H1 (cell line): ENCODE measurements at regions not wholly inside any gene's neighbourhood (a gene's known extent, or its start where the extent isn't known, plus 50 kb on each side); places are given as distances from the start of the nearest gene placed in this dataset.

Source experiments
- CTCF ChIA-PET: fragments of 300-600 bp; sonication (Branson Sonifier 250); formaldehyde crosslinking; loops from one replicate; lab custom pipeline; 2021; ENCODE audit not compliant: partially characterized antibody; lab: Charles Lee
- POLR2A ChIA-PET: fragments of 300-600 bp; sonication (Branson Sonifier 250); formaldehyde crosslinking; loops from one replicate; lab custom pipeline; 2021; ENCODE audit warnings: inconsistent platforms; ENCODE audit not compliant: partially characterized antibody; lab: Charles Lee
- DNase-seq, 2 experiments: peaks; one replicate each; pipeline versions ENCODE4 v3.0.0 to v3.0.0-alpha.2; 2010 to 2022; ENCODE audit warnings: low spot score in 2 of 2, low read depth in 1 of 2, mixed read lengths in 1 of 2
- FAIRE-seq: peaks from 2 replicates; lab custom pipeline; 2011; peaks lifted over from hg19 to GRCh38; lab: Jason Lieb, UNC
- H2AFZ ChIP-seq: 2 replicates; pipeline ENCODE4 v1.8.1; 2012; ENCODE audit warnings: low read length, inconsistent platforms
- H2AK5ac ChIP-seq: 2 replicates; pipeline ENCODE4 v1.6.1; 2013; ENCODE audit warnings: low read depth, low read length
- H2BK120ac ChIP-seq: replicated peaks from 2 replicates; pipeline ENCODE3; 2013; ENCODE audit warnings: low read depth, low read length, inconsistent platforms
- H2BK12ac ChIP-seq: 2 replicates; pipeline ENCODE4 v1.6.1; 2013; ENCODE audit warnings: low read depth, low read length
- H2BK15ac ChIP-seq: 2 replicates; pipeline ENCODE4 v1.6.1; 2013; ENCODE audit warnings: low read length
- H2BK20ac ChIP-seq: 2 replicates; pipeline ENCODE4 v1.6.1; 2013; ENCODE audit warnings: low read length
- H2BK5ac ChIP-seq: 2 replicates; pipeline ENCODE4 v1.6.1; 2013; ENCODE audit warnings: low read depth, low read length
- H3K14ac ChIP-seq: 2 replicates; pipeline ENCODE4 v1.6.1; 2013; ENCODE audit warnings: inconsistent platforms; ENCODE audit not compliant: insufficient read length
- H3K18ac ChIP-seq: 2 replicates; pipeline ENCODE4 v1.6.1; 2013; ENCODE audit warnings: low read length; ENCODE audit errors: extremely low read depth
- H3K23ac ChIP-seq: 2 replicates; pipeline ENCODE4 v1.6.1; 2013; ENCODE audit warnings: inconsistent platforms; ENCODE audit not compliant: insufficient read length
- H3K23me2 ChIP-seq: 2 replicates; pipeline ENCODE4 v1.6.1; 2013; ENCODE audit warnings: low read depth, low read length
- H3K27ac ChIP-seq: 2 replicates; pipeline ENCODE4 v1.6.1; 2011; ENCODE audit warnings: low read depth, low read length, inconsistent platforms
- H3K27me3 ChIP-seq, 4 experiments: replicated peaks in 1 of 4; 1 replicate in 1 of 4; 2 replicates in 3 of 4; pipeline versions ENCODE4 v1.6.1 to v1.8.1; 2011 to 2013; ENCODE audit warnings: low read length in 3 of 4, mild to moderate bottlenecking in 3 of 4, inconsistent platforms in 2 of 4, mixed read lengths in 2 of 4, moderate library complexity in 1 of 4; ENCODE audit not compliant: control insufficient read depth in 3 of 4, insufficient read depth in 3 of 4; ENCODE audit errors: extremely low read depth in 1 of 4
- H3K36me3 ChIP-seq, 4 experiments: 2 replicates each; pipeline versions ENCODE4 v1.6.1 to v1.8.1; 2011 to 2013; ENCODE audit warnings: mild to moderate bottlenecking in 4 of 4, low read length in 3 of 4, moderate library complexity in 2 of 4, control low read depth in 1 of 4, inconsistent platforms in 1 of 4; ENCODE audit not compliant: insufficient read depth in 4 of 4, control insufficient read depth in 2 of 4
- H3K4ac ChIP-seq: replicated peaks from 2 replicates; pipeline ENCODE3; 2013; ENCODE audit warnings: low read length, low read depth, mixed read lengths, inconsistent platforms; ENCODE audit not compliant: insufficient read length
- H3K4me1 ChIP-seq, 4 experiments: replicated peaks in 1 of 4; 1 replicate in 1 of 4; 2 replicates in 3 of 4; pipeline versions ENCODE4 v1.6.1 to v1.8.1; 2011 to 2013; ENCODE audit warnings: low read length in 3 of 4, inconsistent platforms in 2 of 4, mixed read lengths in 1 of 4; ENCODE audit not compliant: insufficient read depth in 4 of 4, control insufficient read depth in 3 of 4
- H3K4me2 ChIP-seq, 2 experiments: 2 replicates each; pipeline versions ENCODE4 v1.6.1 to v1.8.1; 2011 to 2013; ENCODE audit warnings: low read depth in 2 of 2, low read length in 2 of 2, control low read depth in 1 of 2, inconsistent platforms in 1 of 2, mild to moderate bottlenecking in 1 of 2; ENCODE audit not compliant: insufficient read depth in 1 of 2
- H3K4me3 ChIP-seq, 4 experiments: fragments of 200-600, 300-600 bp in 1 of 4; sonication (generic), shearing (Covaris generic), sonication (Bioruptor Twin) in 1 of 4; 2 replicates each; pipeline versions ENCODE4 v1.5.1 to v1.8.1; 2011 to 2016; ENCODE audit warnings: low read length in 4 of 4, low read depth in 3 of 4, control low read depth in 2 of 4, inconsistent platforms in 2 of 4, mild to moderate bottlenecking in 2 of 4, mixed read lengths in 1 of 4, moderate library complexity in 1 of 4; ENCODE audit not compliant: insufficient read depth in 2 of 4; ENCODE audit errors: extremely low read depth in 1 of 4
- H3K56ac ChIP-seq: replicated peaks from 2 replicates; pipeline ENCODE3; 2013; ENCODE audit warnings: low read depth, mild to moderate bottlenecking, mixed read lengths, low read length, inconsistent platforms; ENCODE audit not compliant: insufficient read length
- H3K79me1 ChIP-seq: 2 replicates; pipeline ENCODE4 v1.6.1; 2013; ENCODE audit warnings: low read depth, low read length, control low read depth
- H3K79me2 ChIP-seq, 2 experiments: 2 replicates each; pipeline versions ENCODE4 v1.6.1 to v1.8.1; 2012 to 2013; ENCODE audit warnings: low read length in 2 of 2, mild to moderate bottlenecking in 2 of 2, inconsistent platforms in 1 of 2; ENCODE audit not compliant: insufficient read depth in 2 of 2, control insufficient read depth in 1 of 2
- H3K9ac ChIP-seq, 4 experiments: replicated peaks in 1 of 4; 1 replicate in 1 of 4; 2 replicates in 3 of 4; pipeline versions ENCODE4 v1.6.1 to v1.8.1; 2011 to 2013; ENCODE audit warnings: low read depth in 3 of 4, low read length in 3 of 4, control low read depth in 2 of 4, mild to moderate bottlenecking in 2 of 4, moderate library complexity in 2 of 4, inconsistent platforms in 1 of 4; ENCODE audit errors: extremely low read depth in 1 of 4
- H3K9me3 ChIP-seq, 2 experiments: 2 replicates each; pipeline versions ENCODE4 v1.6.1 to v1.8.1; 2012 to 2013; ENCODE audit warnings: mild to moderate bottlenecking in 2 of 2, moderate library complexity in 2 of 2, control low read depth in 1 of 2, inconsistent platforms in 1 of 2, low read depth in 1 of 2, low read length in 1 of 2, mixed read lengths in 1 of 2; ENCODE audit not compliant: insufficient read depth in 2 of 2
- H4K20me1 ChIP-seq, 2 experiments: replicated peaks in 1 of 2; 2 replicates each; pipeline versions ENCODE3 to v1.8.1; 2011 to 2013; ENCODE audit warnings: inconsistent platforms in 2 of 2, low read length in 2 of 2, mild to moderate bottlenecking in 1 of 2; ENCODE audit not compliant: insufficient read depth in 2 of 2, control insufficient read depth in 1 of 2
- H4K5ac ChIP-seq: 2 replicates; pipeline ENCODE4 v1.6.1; 2013; ENCODE audit warnings: low read length, low read depth, mixed read lengths, inconsistent platforms; ENCODE audit not compliant: insufficient read length
- H4K8ac ChIP-seq: 2 replicates; pipeline ENCODE4 v1.8.0; 2013; ENCODE audit warnings: mild to moderate bottlenecking, moderate library complexity, low read length, inconsistent platforms; ENCODE audit not compliant: insufficient read depth; ENCODE audit errors: extremely low read depth
- H4K91ac ChIP-seq: replicated peaks from 2 replicates; pipeline ENCODE3; 2013; ENCODE audit warnings: low read length, mixed read lengths, inconsistent platforms; ENCODE audit not compliant: insufficient read length
- CBX8 ChIP-seq: fragments of 300-800, 300-1000 bp; sonication (generic); IDR thresholded peaks from 2 replicates; pipeline ENCODE4 v1.7.1; 2016; ENCODE audit warnings: low read depth, low read length, borderline replicate concordance
- CTBP2 ChIP-seq: IDR thresholded peaks from 2 replicates; pipeline ENCODE4 v1.7.0; 2011; ENCODE audit warnings: borderline replicate concordance, mild to moderate bottlenecking, moderate library complexity, mixed read lengths, low read length; ENCODE audit not compliant: insufficient read depth, insufficient read length
- SP2 ChIP-seq: IDR thresholded peaks from 2 replicates; pipeline ENCODE4 v1.6.1; 2012; ENCODE audit warnings: mild to moderate bottlenecking, low read length, inconsistent platforms
- SRF ChIP-seq: IDR thresholded peaks from 2 replicates; pipeline ENCODE4 v1.6.1; 2011; ENCODE audit warnings: mild to moderate bottlenecking, low read depth, low read length, moderate library complexity
- TEAD4 ChIP-seq: IDR thresholded peaks from 2 replicates; pipeline ENCODE4 v1.6.1; 2012; ENCODE audit warnings: low read depth, low read length, inconsistent platforms, mixed read lengths
- ZNF274 ChIP-seq: IDR thresholded peaks from 2 replicates; pipeline ENCODE4 v1.7.0; 2012; ENCODE audit warnings: low read length, borderline replicate concordance; ENCODE audit errors: extremely low read depth
- WGBS, 2 experiments: shearing (Covaris generic) in 1 of 2; methylation state at CpG; one replicate each; pipeline versions ENCODE4 v1.1.6 to v1.1.7; 2013 to 2015; ENCODE audit warnings: low lambda C conversion rate in 2 of 2, mixed read lengths in 2 of 2, inconsistent platforms in 1 of 2, low coverage in 1 of 2, missing lambda C conversion rate in 1 of 2; ENCODE audit not compliant: insufficient replicate concordance in 2 of 2, insufficient coverage in 1 of 2, insufficient read length in 1 of 2; ENCODE audit errors: extremely low coverage in 1 of 2, missing lambda C conversion rate in 1 of 2; 5-methylcytosine and 5-hydroxymethylcytosine counted together
- TF ChIP-seq, protein P1 (sequence below): IDR thresholded peaks from 2 replicates; pipeline ENCODE4 v1.6.1; 2011; ENCODE audit warnings: low read depth, mild to moderate bottlenecking, low read length; ENCODE audit not compliant: insufficient read depth

DNA sequence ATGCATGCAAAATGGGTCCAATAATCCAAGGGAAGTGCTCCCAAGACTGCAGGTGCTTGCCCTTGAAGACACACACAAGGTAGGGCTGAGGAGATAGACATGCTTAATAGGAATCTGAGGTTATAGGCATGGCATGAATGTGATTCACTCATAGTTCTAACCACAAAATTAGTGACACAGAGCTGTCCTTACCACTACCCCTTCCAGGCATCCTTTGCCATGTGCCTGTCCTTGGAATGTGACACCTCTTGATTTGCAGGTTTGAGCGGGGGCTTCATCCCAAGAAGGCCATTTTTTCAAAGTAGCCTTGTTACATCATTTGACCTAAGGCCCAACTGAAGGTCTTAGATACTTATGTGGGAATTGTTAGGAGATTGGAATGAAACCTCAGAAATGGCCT is 112.5 kb downstream of the CCNG2 start:
- Histone ChIP-seq H2AFZ (no peak overlapping the region), H2AK5ac (no peak overlapping the region), H3K27me3 (0 out of 7 replicates have a peak, but pooled peaks cover 0 to 2% (median 0%) of the 10 kb centered on the region in 4 experiments), H3K56ac (no peak overlapping the region), H3K18ac (no peak overlapping the region), H3K4ac (no peak overlapping the region), H3K27ac (no peak overlapping the region), H4K20me1 (no peaks in the 10 kb centered on the region), H3K79me2 (no peaks in the 10 kb centered on the region), H3K9ac (no peak overlapping the region), H3K4me2 (no peak overlapping the region), H4K5ac (no peak overlapping the region), H3K4me3 (no peak overlapping the region), H3K4me1 (no peaks in the 10 kb centered on the region), H3K23me2 (no peaks in the 10 kb centered on the region), H3K14ac (no peak overlapping the region), H3K36me3 (no peaks in the 10 kb centered on the region), H2BK120ac (no peak overlapping the region), H3K9me3 (peaks cover 3 to 4% of the 10 kb centered on the region in 2 experiments; a peak in 1 of 4 replicates), H4K8ac (no peak overlapping the region), H4K91ac (no peak overlapping the region), H2BK20ac (no peak overlapping the region), H2BK15ac (no peak overlapping the region), H3K79me1 (no peaks in the 10 kb centered on the region), H2BK12ac (no peak overlapping the region), H2BK5ac (no peak overlapping the region), H3K23ac (no peak overlapping the region)
- FAIRE-seq = no peak
- no peak for DNase-seq
- TF ChIP-seq CTBP2 (no peak), TEAD4 (no peak), SP2 (no peak), SRF (no peak), ZNF274 (no peak), CBX8 (no peak)
- TF ChIP-seq, protein P1, sequence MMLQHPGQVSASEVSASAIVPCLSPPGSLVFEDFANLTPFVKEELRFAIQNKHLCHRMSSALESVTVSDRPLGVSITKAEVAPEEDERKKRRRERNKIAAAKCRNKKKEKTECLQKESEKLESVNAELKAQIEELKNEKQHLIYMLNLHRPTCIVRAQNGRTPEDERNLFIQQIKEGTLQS = no peak
- CTCF ChIA-PET = interaction anchor here (1.2 to 1.7 kb wide), 3 partner anchors 89 to 205 kb away, joined by 3 to 4 read pairs (median 4); no protein-coding TSS in a partner anchor
- POLR2A ChIA-PET = no interaction called here
- 85% methylated on average over 1 of the region's 1 CpG; no CpG with 5 or more reads in 1 of the 2 experiments for WGBS, 2 experiments
